HCT116 (cell line): ENCODE measurements at regions not wholly inside any gene's neighbourhood (a gene's known extent, or its start where the extent isn't known, plus 50 kb on each side); places are given as distances from the start of the nearest gene placed in this dataset.
"Not testable (repeated sequence)": the region's sequence is repeated elsewhere in the genome, so short reads cannot be mapped to it uniquely, and the experiment has no call there.

Source experiments
- ATAC-seq: fragments of 200-7000 bp; cut with Tn5 transposase; 2 replicates; pipeline ENCODE4 v1.9.1; 2020; ENCODE audit warnings: mild to moderate bottlenecking, moderate library complexity
- BruUV-seq: library from RNA; stranded (reverse); fragments of 400-500 nt; replicated peaks from 2 replicates; lab custom pipeline; 2021; lab: Mats Ljungman, UMichigan
- CTCF ChIA-PET: fragments of 300-600 bp; sonication (Branson Sonifier 250); formaldehyde crosslinking; loops from one replicate; lab custom pipeline; 2021; ENCODE audit warnings: antibody characterized with exemption; lab: Charles Lee
- POLR2A ChIA-PET: fragments of 300-600, 350-600 bp; sonication (Branson Sonifier 250); formaldehyde crosslinking; loops from one replicate; lab custom pipeline; 2021; ENCODE audit warnings: antibody characterized with exemption; lab: Charles Lee
- RAD21 ChIA-PET, 2 experiments: fragments of 300-600 bp; sonication (Branson Sonifier 250); formaldehyde crosslinking; loops; one replicate each; lab custom pipeline; 2023; ENCODE audit warnings: low total read pairs in 2 of 2; ENCODE audit not compliant: uncharacterized antibody in 2 of 2, unreplicated experiment in 2 of 2, low non-redundant PET in 1 of 2; lab: Charles Lee
- DNase-seq: peaks from one replicate; pipeline ENCODE4 v3.0.0-alpha.2; 2010; ENCODE audit warnings: low read depth, low spot score
- H2AFZ ChIP-seq: fragments of 200-600 bp; shearing (Covaris generic), sonication (generic); 2 replicates; pipeline ENCODE4 v1.6.1; 2017; ENCODE audit warnings: low read depth, mixed run types, mixed read lengths, antibody characterized with exemption, low read length; ENCODE audit not compliant: poor library complexity, severe bottlenecking
- H3K27ac ChIP-seq: 2 replicates; pipeline ENCODE4 v1.5.1; 2012; ENCODE audit warnings: low read depth, low read length
- H3K27me3 ChIP-seq: fragments of 200-600 bp; sonication (generic); 2 replicates; pipeline ENCODE4 v1.6.1; 2016; ENCODE audit warnings: mixed run types, low read length, mixed read lengths; ENCODE audit not compliant: insufficient read depth
- H3K36me3 ChIP-seq, 2 experiments: fragments of 200-500 bp in 1 of 2; fragments of 200-600 bp in 1 of 2; sonication (Bioruptor generic) in 1 of 2; sonication (generic) in 1 of 2; 2 replicates each; pipeline versions ENCODE4 v1.5.1 to v1.6.1; 2014 to 2016; ENCODE audit warnings: low read length in 2 of 2, inconsistent platforms in 1 of 2, mixed read lengths in 1 of 2, mixed run types in 1 of 2; ENCODE audit not compliant: insufficient read depth in 2 of 2, control insufficient read depth in 1 of 2
- H3K4me1 ChIP-seq, 2 experiments: fragments of 200-600 bp in 1 of 2; sonication (generic) in 1 of 2; 2 replicates each; pipeline versions ENCODE4 v1.5.1 to v1.6.1; 2012 to 2017; ENCODE audit warnings: low read length in 2 of 2, inconsistent platforms in 1 of 2, mild to moderate bottlenecking in 1 of 2, mixed read lengths in 1 of 2, mixed run types in 1 of 2, moderate library complexity in 1 of 2; ENCODE audit not compliant: insufficient read depth in 2 of 2, control insufficient read depth in 1 of 2
- H3K4me2 ChIP-seq: fragments of 200-600 bp; sonication (generic); 2 replicates; pipeline ENCODE4 v1.6.1; 2017; ENCODE audit warnings: mixed run types, low read length, mixed read lengths
- H3K4me3 ChIP-seq, 2 experiments: fragments of 200-600 bp in 1 of 2; sonication (generic) in 1 of 2; replicated peaks in 1 of 2; 2 replicates each; pipeline ENCODE4 v1.5.1; 2011 to 2016; ENCODE audit warnings: low read length in 2 of 2, control low read depth in 1 of 2, low read depth in 1 of 2, mild to moderate bottlenecking in 1 of 2, mixed read lengths in 1 of 2, mixed run types in 1 of 2
- H3K79me2 ChIP-seq: fragments of 200-600 bp; sonication (generic); 2 replicates; pipeline ENCODE4 v1.6.1; 2017; ENCODE audit warnings: mild to moderate bottlenecking, mixed run types, low read length, moderate library complexity, mixed read lengths; ENCODE audit not compliant: insufficient read depth
- H3K9ac ChIP-seq: fragments of 200-600 bp; sonication (generic); 2 replicates; pipeline ENCODE4 v1.6.1; 2016; ENCODE audit warnings: low read length, mixed read lengths
- H3K9me2 ChIP-seq: fragments of 200-600 bp; sonication (generic), shearing (Covaris generic); 2 replicates; pipeline ENCODE4 v1.6.1; 2017; ENCODE audit warnings: mixed run types, mild to moderate bottlenecking, moderate library complexity; ENCODE audit not compliant: insufficient read depth
- H3K9me3 ChIP-seq, 2 experiments: fragments of 200-500 bp in 1 of 2; fragments of 200-600 bp in 1 of 2; sonication (Bioruptor generic) in 1 of 2; sonication (generic) in 1 of 2; 2 replicates each; pipeline ENCODE4 v1.6.1; 2014 to 2017; ENCODE audit warnings: low read length in 2 of 2, mixed read lengths in 2 of 2, inconsistent platforms in 1 of 2, low read depth in 1 of 2, mild to moderate bottlenecking in 1 of 2, mixed run types in 1 of 2, moderate library complexity in 1 of 2; ENCODE audit not compliant: control insufficient read depth in 1 of 2, insufficient read depth in 1 of 2
- H4K20me1 ChIP-seq: fragments of 200-600 bp; sonication (generic), shearing (Covaris generic); 2 replicates; pipeline ENCODE4 v1.6.1; 2017; ENCODE audit warnings: mixed run types, mild to moderate bottlenecking, moderate library complexity; ENCODE audit not compliant: insufficient read depth
- CEBPB ChIP-seq: IDR thresholded peaks from 2 replicates; pipeline ENCODE4 v1.6.1; 2012; ENCODE audit warnings: low read depth
- ELF1 ChIP-seq: IDR thresholded peaks from 2 replicates; pipeline ENCODE4 v1.6.1; 2012; ENCODE audit warnings: low read depth, borderline replicate concordance
- POLR2A ChIP-seq: IDR thresholded peaks from 2 replicates; pipeline ENCODE4 v1.7.0; 2011; ENCODE audit warnings: borderline replicate concordance; ENCODE audit not compliant: insufficient read depth, insufficient read length; ENCODE audit errors: extremely low read depth
- POLR2AphosphoS5 ChIP-seq: IDR thresholded peaks from 2 replicates; pipeline ENCODE4 v1.6.1; 2011; ENCODE audit warnings: mild to moderate bottlenecking, low read depth, low read length, moderate library complexity
- SIN3A ChIP-seq: IDR thresholded peaks from 2 replicates; pipeline ENCODE4 v1.6.1; 2012; ENCODE audit warnings: low read depth
- TCF7L2 ChIP-seq: IDR thresholded peaks from 2 replicates; pipeline ENCODE4 v1.7.0; 2011; ENCODE audit warnings: borderline replicate concordance, inconsistent platforms; ENCODE audit not compliant: insufficient read depth, insufficient read length; ENCODE audit errors: extremely low read depth
- ZNF274 ChIP-seq: fragments of 200-500 bp; sonication (Bioruptor generic); IDR thresholded peaks from 2 replicates; pipeline ENCODE4 v1.6.1; 2014; ENCODE audit warnings: mild to moderate bottlenecking, low read depth, low read length, inconsistent platforms
- intact Hi-C: fragments of 100-400 bp; cut with micrococcal nuclease; formaldehyde crosslinking; loops from 2 replicates; pipeline ENCODE4 v1.10.0; 2022

DNA sequence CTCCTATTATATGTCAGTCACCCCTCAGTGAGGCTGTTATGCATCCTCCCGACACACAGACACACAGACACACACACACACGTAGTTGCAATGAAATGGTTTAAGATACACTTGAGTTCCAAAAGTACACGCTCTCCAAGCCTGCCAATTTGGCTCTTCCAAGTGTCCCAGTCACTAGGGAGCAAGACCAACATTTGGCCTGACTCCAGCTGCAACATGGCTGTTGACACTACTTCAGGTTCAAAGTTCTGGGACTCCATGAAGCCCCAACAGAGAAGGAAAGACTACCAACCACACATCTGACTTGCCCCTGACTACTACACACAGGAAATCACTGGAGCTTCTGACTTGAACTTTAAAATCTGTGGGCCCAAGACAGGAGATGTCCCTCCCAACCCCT, 128.1 kb upstream of the KCNJ18 start (continued):
- TF ChIP-seq CEBPB (no peak), SIN3A (no peak), POLR2A (no peak), ZNF274 (no peak), ELF1 (no peak), POLR2AphosphoS5 (no peak), TCF7L2 (no peak)

GRCh38 chr17:21564757-21565156, 127.6 kb upstream of the KCNJ18 start:
- H3K27ac ChIP-seq, CTCF ChIA-PET, H3K36me3 ChIP-seq, BruUV-seq, H3K9me2 ChIP-seq, H3K9ac ChIP-seq, RAD21 ChIA-PET, H3K27me3 ChIP-seq, H3K9me3 ChIP-seq, H3K4me2 ChIP-seq, H3K4me1 ChIP-seq, POLR2A ChIA-PET, DNase-seq, H3K79me2 ChIP-seq, H3K4me3 ChIP-seq, H4K20me1 ChIP-seq, intact Hi-C loops, H2AFZ ChIP-seq, ATAC-seq: not testable (repeated sequence)

DNA sequence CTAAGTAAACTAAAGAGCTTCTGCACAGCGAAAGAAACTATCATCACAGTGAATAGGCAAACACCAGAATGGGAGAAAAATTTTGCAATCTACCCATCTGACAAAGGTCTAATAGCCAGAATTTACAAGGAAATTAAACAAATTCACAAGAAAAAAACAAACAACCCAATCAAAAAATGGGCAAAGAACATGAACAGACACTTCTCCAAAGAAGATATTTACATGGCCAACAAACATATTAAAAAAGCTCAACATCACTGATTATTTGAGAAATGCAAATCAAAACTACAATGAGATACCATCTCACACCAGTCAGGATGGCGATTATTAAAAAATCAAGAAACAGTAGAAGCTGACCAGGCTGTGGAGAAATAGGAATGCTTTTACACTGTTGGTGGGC, 121.9 kb upstream of the KCNJ18 start:
- RAD21 ChIA-PET, H3K9me2 ChIP-seq, BruUV-seq, H4K20me1 ChIP-seq, POLR2A ChIA-PET, H3K27me3 ChIP-seq, H3K9ac ChIP-seq, intact Hi-C loops, H3K79me2 ChIP-seq, ATAC-seq, H3K36me3 ChIP-seq, H3K4me2 ChIP-seq, H3K4me3 ChIP-seq, H3K27ac ChIP-seq, H3K4me1 ChIP-seq, H3K9me3 ChIP-seq, DNase-seq, H2AFZ ChIP-seq, CTCF ChIA-PET: not testable (repeated sequence)

GRCh38 chr17:21572148-21572547, 120.2 kb upstream of the KCNJ18 start:
- H3K4me2 ChIP-seq, result not testable (repeated sequence)

More at GRCh38 chr17:21572148-21572547, 120.2 kb upstream of the KCNJ18 start:
- H3K9ac ChIP-seq, DNase-seq, H3K27me3 ChIP-seq, RAD21 ChIA-PET, H3K79me2 ChIP-seq, H3K4me3 ChIP-seq, intact Hi-C loops, H3K4me1 ChIP-seq, H4K20me1 ChIP-seq, ATAC-seq, H3K36me3 ChIP-seq, H3K9me3 ChIP-seq, POLR2A ChIA-PET, BruUV-seq, CTCF ChIA-PET, H3K27ac ChIP-seq, H3K9me2 ChIP-seq, H2AFZ ChIP-seq: not testable (repeated sequence)
